Stimulated activated CD8-positive, alpha-beta memory T cell treated with anti-CD3 and anti-CD28 coated beads, Interleukin-4, amount 100 ng/mL, for 48 hours (primary cell): ENCODE measurements at regions not wholly inside any gene's neighbourhood (a gene's known extent, or its start where the extent isn't known, plus 50 kb on each side); places are given as distances from the start of the nearest gene placed in this dataset.
"Not testable (repeated sequence)": the region's sequence is repeated elsewhere in the genome, so short reads cannot be mapped to it uniquely, and the experiment has no call there.

Source experiments
- DNase-seq: peaks from one replicate; pipeline ENCODE4 v3.0.0-alpha.2; 2020

DNA sequence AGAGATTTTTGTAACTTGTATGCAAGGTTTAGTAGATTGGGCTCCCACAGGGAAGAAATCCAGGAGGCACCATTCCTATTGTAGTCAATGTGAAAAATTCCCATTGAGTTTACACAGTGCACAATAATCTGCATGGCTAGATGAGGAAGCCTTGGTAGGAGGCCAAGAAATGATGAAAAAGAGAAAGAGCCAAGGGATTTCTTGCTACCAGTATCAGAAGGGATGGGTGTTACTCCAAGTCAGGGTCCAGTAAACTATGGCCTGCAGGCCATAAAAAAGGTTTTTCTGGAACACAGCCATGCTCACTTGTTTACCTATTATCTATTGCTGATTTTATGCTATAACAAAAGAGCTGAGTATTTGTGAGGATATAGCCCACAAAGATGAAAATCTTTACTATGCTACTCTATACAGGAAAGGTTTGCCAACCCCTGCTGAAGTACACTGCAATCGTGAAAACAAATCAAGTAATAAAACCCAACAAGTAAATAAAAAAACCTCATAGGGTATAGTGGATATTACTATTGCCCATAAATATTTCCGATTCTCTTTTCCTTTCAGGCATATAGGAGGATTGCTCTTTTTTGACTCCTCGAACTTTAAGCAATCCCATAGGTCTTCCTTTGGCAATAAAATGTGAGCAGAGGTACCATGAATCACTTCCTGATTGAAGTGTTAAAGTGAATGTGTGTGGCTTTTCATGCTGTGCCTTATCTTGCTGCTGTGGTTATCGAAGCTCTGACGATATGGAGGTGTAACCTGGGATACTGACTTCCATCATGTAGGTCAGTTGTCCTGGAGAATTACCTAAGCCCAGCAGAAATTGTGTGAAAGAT lies 256.3 kb upstream of the MAGI2 start:
- DNase-seq: no peak

GRCh38 chr7:79702116-79702515 lies 248.6 kb upstream of the MAGI2 start:
- no peak for DNase-seq

DNA sequence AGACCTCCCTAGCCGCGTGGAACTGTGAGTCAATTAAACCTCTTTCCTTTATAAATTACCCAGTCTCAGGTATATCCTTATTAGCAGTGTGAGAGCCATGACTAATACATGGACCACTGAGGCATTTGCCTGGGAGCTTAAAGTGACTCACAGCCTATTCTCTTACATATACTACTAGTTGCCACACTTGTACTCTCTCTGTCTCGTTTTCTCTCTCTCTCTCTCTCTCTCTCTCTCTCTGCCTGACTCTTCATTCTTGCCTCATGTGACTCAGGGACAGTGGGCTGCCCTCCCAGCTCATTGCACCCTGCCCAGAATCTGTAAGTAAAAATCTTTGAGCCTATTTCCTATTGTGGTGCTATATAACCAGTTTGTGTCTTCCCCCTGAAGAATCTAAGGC lies 238.5 kb upstream of the MAGI2 start:
- DNase-seq: no peak

- no peak for DNase-seq
These were observed 237.6 kb upstream of the MAGI2 start for GRCh38 chr7:79691074-79691473.

GRCh38 chr7:79684384-79684783 lies 230.9 kb upstream of the MAGI2 start:
- no peak for DNase-seq

DNA sequence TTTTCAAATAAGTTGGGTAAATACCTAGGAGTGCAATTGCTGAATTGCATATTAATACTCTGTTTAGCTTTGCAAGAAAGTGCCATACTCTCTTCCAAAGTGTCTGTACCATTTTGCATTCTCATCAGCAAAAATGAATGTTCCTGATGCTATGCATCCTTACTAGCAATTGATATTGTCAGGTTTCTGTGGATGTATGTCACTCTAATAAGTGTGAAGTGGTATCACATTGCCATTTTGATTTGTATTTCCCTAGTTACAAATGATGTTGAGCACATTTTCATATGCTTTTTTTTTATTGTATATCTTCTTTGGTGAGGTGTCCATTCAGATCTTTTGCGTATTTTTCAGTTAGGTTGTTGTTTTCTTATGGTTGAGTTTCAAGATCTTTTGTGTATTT lies 230.4 kb upstream of the MAGI2 start:
- DNase-seq: no peak

DNA sequence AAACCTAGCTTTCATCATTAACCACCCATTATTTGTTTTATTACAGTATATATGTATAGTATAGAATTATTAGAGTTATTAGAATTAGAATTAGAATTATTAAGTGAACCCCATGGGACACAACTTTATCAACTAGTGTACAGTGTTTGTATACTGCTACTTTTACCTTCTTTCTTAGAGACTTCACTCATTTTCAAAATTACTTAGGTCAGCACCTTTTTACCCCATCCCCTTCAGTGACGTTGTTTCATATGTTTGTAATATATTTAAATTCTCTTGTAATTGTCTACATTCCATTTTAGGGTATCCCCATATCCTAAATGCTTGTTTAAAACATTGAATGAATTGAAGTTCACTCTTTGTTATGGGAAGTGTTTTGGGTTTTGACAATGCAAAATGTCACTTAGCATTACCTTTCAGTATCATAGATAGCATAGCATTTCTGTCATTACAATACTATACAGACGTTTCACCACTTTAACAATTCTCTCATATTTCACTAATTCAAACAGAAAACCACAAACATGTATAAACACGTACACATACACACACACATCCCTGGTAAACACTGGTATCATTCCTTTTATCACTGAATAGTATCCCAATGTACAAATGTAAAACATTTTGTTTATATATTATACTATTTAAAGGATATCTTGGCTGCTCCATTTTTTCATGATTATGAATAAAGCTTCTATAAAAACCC lies 229.9 kb upstream of the MAGI2 start:
- no peak for DNase-seq

GRCh38 chr7:79681454-79681853 lies 228.0 kb upstream of the MAGI2 start:
- DNase-seq: no peak

GRCh38 chr7:79673969-79674368 lies 220.5 kb upstream of the MAGI2 start:
- DNase-seq: no peak

- no peak for DNase-seq
These were observed 220.0 kb upstream of the MAGI2 start for GRCh38 chr7:79673421-79673820.

DNA sequence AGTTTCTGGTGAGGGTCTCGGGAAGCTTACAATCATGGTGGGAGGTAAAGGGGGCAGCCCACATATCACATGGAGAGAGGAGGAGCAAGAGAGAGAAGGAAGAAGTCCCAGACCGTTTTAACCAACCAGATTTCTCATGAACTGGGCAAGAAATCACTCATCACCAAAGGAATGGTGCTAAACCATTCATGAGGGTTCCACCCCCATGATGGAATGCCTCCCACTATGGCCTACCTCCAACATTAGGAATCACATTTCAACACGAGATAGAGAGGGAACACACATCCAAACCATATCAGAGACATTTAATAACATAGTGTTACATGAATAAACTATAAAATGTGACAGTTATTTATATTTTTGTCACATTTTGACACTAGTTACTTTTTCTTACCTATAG lies 214.8 kb upstream of the MAGI2 start:
- DNase-seq: no peak

DNA sequence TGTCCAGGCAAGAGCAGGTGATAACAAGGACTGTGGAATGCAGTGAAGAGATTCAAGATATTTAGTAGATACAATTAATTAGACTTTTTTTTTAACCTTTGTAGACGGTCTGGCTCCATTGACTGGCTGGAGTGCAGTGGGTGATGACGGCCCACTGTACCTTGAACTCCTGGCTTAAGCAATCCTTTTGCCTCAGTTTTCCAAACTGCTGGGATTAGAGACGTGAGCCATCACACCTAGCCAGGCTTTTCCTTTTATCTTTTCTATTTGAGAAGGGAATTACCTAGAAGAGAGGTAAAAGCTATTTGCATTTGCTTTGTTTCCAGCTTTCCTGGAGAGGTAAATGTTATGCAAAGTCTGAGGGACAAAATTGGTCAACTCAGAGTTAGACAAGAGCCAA lies 213.0 kb upstream of the MAGI2 start:
- no peak for DNase-seq

GRCh38 chr7:79664884-79665676 lies 211.6 kb upstream of the MAGI2 start:
- DNase-seq: no peak

DNA sequence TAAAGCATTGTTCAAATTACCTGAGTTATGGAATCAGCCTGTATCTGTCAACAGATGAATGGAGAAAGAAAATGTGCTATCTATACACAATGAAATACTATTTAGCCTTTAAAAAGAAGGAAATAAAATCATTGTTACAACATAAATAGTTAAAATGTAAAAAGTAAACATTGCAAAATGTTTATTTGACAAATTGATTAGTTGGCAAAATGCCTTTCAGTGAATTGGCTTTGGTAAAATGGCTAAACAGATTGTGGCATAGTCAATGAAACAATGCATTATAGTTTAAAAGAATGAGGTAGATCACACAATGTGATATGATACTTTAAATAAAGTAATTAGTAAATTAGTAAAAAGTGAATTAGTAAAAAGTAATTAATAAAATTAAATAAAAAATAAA lies 204.8 kb upstream of the MAGI2 start:
- no peak for DNase-seq

DNA sequence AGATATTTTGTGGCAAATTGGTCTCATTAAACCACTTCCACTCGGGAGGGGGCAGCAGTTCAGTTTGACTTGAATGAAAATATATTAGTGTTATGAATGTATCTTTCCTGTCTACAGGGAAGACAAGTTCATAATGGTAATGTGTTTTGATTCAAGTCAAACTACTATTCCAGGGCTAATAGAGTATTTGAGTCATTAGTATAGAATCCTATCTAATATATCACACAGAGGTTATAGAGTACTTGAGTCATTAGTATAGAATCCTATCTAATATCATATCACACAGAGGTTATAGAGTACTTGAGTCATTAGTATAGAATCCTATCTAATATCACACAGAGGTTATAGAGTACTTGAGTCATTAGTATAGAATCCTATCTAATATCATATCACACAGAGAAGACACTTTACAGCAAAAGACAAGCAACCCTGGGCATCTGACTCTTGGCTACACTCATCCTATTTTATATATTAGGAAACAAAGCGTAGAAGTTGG lies 199.7 kb upstream of the MAGI2 start:
- DNase-seq: no peak

- no peak for DNase-seq
These were observed 199.2 kb upstream of the MAGI2 start for GRCh38 chr7:79652619-79653018.

DNA sequence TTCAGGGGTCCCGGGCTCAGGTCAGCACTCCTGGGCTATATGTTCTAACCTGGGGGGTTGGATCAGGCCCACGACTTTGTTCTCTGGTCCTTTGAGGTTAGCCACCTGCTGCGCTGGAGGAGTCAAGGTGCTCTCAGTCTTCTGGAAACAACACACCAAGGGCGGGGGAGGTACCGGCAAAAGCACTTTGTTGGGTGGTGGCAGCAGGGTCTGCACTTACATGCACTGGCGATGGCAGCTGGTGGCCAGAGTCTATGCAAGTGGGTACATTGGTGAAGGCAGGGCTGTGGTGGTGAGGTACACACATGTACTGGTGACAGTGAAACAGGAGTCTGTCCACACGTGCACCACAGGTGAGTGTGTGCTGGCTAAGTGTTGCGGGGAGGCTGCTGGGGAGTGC lies 194.2 kb upstream of the MAGI2 start:
- DNase-seq: no peak

- DNase-seq: no peak
These were observed 192.8 kb upstream of the MAGI2 start for GRCh38 chr7:79646278-79646677.

- no peak for DNase-seq
These were observed 183.4 kb upstream of the MAGI2 start for GRCh38 chr7:79636849-79637248.

- not testable (repeated sequence) for DNase-seq
These were observed 172.5 kb upstream of the MAGI2 start for GRCh38 chr7:79625921-79626320.

DNA sequence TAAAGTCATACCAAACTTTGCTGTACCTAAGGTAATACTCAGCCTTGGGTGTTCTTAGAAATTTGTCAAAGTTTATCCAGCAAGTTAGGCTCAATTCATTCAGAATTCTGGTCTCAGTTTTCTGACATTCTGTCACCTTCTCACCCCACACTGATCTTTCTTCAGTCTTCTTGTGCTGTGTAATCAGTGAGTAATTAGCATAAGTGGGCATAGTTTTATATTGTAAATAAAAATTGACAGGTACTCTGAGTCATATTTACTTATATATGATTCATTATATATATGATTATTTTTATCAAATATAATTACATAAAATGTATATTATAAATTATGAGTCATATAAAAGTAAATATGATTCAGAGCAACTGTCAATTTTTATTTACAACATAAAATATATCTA lies 170.9 kb upstream of the MAGI2 start:
- DNase-seq: no peak

DNA sequence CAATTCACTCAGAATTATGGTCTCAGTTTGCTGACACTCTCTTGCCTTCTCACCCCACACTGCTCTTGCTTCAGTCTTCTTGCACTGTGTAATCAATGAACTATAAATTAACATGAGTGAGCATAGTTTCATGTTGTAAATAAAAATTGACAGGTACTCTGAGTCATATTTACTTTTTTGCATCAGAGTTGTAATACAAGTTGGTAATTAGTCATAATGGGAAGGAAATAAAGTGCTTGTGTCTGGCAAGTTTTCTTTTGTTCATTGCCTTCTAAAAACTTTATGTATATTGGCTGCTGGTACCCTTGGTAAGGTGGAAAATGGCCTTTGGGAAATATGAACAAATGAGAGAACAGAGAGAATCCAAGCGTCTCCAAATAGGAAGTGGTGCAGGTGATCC lies 169.3 kb upstream of the MAGI2 start:
- no peak for DNase-seq

GRCh38 chr7:79620291-79620690 lies 166.8 kb upstream of the MAGI2 start:
- no peak for DNase-seq

DNA sequence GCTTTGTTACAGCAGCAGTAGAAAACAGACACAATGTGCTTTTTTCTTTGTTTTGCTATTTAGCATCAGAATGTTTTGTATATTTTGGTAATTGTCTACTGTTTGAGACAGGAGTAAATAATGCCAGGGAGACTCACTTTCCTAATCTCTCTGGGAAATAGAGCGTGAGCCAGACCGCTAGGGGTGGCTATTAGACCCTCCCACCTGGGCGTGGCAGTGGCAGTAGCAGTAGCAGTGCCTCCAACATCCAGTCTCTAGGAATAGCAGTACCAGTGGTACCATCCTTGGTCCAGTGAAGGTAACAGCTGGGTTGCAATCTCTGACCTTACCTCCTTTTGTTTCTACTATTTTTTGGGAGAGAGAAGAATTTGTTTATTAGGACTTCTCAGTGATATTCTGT lies 165.7 kb upstream of the MAGI2 start:
- no peak for DNase-seq
